H1 (cell line): ENCODE measurements at regions not wholly inside any gene's neighbourhood (a gene's known extent, or its start where the extent isn't known, plus 50 kb on each side); places are given as distances from the start of the nearest gene placed in this dataset.

Experiments
- BCL11A ChIP-seq, 2 experiments: IDR thresholded peaks; one replicate each; pipeline ENCODE4 v1.6.1; 2011; ENCODE audit warnings: low read depth in 2 of 2, low read length in 2 of 2, mild to moderate bottlenecking in 2 of 2
- CHD1 ChIP-seq: IDR thresholded peaks from 2 replicates; pipeline ENCODE4 v1.6.1; 2012; ENCODE audit warnings: low read depth, low read length, improper control_type of control experiment
- CHD2 ChIP-seq: IDR thresholded peaks from 2 replicates; pipeline ENCODE4 v1.6.1; 2012; ENCODE audit warnings: low read length, improper control_type of control experiment
- HDAC2 ChIP-seq, 2 experiments: fragments of 300-600 bp in 1 of 2; sonication (generic) in 1 of 2; IDR thresholded peaks; 2 replicates each; pipeline ENCODE4 v1.6.1; 2011 to 2012; ENCODE audit warnings: low read depth in 2 of 2, low read length in 2 of 2, mild to moderate bottlenecking in 2 of 2, moderate library complexity in 2 of 2, borderline replicate concordance in 1 of 2, inconsistent platforms in 1 of 2
- KDM5A ChIP-seq: fragments of 200-600 bp; IDR thresholded peaks from 2 replicates; pipeline ENCODE4 v1.7.1; 2012; ENCODE audit warnings: mild to moderate bottlenecking, low read length, inconsistent platforms, mixed read lengths
- RAD21 ChIP-seq, 2 experiments: IDR thresholded peaks in 1 of 2; conservative IDR thresholded peaks in 1 of 2; 2 replicates each; pipeline ENCODE4 v1.6.1; 2011; ENCODE audit warnings: low read depth in 2 of 2, low read length in 2 of 2, improper control_type of control experiment in 1 of 2, inconsistent platforms in 1 of 2, mild to moderate bottlenecking in 1 of 2, moderate library complexity in 1 of 2
- SRF ChIP-seq: IDR thresholded peaks from 2 replicates; pipeline ENCODE4 v1.6.1; 2011; ENCODE audit warnings: mild to moderate bottlenecking, low read depth, low read length, moderate library complexity
- YY1 ChIP-seq: IDR thresholded peaks from 2 replicates; pipeline ENCODE4 v1.6.1; 2011; ENCODE audit warnings: low read depth, mild to moderate bottlenecking, low read length
- TF ChIP-seq, protein P1 (sequence below): fragments of 300-600 bp; sonication (generic); IDR thresholded peaks from 2 replicates; pipeline ENCODE4 v1.7.1; 2012; ENCODE audit warnings: low read length, moderate library complexity, mild to moderate bottlenecking, inconsistent platforms; ENCODE audit not compliant: insufficient replicate concordance

DNA sequence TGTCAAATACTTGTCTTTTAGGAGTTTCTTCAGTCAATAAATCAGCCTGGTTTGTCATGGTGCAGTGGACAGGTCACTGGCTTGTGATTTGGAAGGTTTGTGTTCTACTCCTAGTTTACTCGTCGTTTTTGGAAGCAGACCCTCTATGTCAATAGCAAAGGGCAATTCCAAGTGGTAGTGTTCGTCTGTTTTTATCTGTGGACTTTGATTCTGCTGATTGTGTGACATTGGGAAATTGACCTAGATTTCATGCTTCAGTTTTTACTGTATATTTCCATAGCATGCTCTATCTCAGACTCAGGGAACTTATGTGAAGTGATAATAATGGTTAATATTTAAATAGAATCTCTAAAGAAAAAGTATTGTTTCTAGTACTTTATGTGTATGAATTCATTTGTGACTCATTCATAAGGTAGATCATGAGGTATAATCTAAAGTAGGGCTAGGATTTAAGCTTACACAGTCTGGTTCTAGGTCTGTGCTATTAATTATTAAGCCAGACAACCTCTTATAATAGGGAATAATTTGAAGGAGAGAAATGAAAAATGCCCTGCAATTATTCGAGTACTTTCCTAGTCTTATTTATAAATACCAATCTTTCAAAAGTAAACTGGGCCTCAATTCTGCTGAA, 198.1 kb downstream of the REEP3 start (continued):
- TF ChIP-seq, protein P1, sequence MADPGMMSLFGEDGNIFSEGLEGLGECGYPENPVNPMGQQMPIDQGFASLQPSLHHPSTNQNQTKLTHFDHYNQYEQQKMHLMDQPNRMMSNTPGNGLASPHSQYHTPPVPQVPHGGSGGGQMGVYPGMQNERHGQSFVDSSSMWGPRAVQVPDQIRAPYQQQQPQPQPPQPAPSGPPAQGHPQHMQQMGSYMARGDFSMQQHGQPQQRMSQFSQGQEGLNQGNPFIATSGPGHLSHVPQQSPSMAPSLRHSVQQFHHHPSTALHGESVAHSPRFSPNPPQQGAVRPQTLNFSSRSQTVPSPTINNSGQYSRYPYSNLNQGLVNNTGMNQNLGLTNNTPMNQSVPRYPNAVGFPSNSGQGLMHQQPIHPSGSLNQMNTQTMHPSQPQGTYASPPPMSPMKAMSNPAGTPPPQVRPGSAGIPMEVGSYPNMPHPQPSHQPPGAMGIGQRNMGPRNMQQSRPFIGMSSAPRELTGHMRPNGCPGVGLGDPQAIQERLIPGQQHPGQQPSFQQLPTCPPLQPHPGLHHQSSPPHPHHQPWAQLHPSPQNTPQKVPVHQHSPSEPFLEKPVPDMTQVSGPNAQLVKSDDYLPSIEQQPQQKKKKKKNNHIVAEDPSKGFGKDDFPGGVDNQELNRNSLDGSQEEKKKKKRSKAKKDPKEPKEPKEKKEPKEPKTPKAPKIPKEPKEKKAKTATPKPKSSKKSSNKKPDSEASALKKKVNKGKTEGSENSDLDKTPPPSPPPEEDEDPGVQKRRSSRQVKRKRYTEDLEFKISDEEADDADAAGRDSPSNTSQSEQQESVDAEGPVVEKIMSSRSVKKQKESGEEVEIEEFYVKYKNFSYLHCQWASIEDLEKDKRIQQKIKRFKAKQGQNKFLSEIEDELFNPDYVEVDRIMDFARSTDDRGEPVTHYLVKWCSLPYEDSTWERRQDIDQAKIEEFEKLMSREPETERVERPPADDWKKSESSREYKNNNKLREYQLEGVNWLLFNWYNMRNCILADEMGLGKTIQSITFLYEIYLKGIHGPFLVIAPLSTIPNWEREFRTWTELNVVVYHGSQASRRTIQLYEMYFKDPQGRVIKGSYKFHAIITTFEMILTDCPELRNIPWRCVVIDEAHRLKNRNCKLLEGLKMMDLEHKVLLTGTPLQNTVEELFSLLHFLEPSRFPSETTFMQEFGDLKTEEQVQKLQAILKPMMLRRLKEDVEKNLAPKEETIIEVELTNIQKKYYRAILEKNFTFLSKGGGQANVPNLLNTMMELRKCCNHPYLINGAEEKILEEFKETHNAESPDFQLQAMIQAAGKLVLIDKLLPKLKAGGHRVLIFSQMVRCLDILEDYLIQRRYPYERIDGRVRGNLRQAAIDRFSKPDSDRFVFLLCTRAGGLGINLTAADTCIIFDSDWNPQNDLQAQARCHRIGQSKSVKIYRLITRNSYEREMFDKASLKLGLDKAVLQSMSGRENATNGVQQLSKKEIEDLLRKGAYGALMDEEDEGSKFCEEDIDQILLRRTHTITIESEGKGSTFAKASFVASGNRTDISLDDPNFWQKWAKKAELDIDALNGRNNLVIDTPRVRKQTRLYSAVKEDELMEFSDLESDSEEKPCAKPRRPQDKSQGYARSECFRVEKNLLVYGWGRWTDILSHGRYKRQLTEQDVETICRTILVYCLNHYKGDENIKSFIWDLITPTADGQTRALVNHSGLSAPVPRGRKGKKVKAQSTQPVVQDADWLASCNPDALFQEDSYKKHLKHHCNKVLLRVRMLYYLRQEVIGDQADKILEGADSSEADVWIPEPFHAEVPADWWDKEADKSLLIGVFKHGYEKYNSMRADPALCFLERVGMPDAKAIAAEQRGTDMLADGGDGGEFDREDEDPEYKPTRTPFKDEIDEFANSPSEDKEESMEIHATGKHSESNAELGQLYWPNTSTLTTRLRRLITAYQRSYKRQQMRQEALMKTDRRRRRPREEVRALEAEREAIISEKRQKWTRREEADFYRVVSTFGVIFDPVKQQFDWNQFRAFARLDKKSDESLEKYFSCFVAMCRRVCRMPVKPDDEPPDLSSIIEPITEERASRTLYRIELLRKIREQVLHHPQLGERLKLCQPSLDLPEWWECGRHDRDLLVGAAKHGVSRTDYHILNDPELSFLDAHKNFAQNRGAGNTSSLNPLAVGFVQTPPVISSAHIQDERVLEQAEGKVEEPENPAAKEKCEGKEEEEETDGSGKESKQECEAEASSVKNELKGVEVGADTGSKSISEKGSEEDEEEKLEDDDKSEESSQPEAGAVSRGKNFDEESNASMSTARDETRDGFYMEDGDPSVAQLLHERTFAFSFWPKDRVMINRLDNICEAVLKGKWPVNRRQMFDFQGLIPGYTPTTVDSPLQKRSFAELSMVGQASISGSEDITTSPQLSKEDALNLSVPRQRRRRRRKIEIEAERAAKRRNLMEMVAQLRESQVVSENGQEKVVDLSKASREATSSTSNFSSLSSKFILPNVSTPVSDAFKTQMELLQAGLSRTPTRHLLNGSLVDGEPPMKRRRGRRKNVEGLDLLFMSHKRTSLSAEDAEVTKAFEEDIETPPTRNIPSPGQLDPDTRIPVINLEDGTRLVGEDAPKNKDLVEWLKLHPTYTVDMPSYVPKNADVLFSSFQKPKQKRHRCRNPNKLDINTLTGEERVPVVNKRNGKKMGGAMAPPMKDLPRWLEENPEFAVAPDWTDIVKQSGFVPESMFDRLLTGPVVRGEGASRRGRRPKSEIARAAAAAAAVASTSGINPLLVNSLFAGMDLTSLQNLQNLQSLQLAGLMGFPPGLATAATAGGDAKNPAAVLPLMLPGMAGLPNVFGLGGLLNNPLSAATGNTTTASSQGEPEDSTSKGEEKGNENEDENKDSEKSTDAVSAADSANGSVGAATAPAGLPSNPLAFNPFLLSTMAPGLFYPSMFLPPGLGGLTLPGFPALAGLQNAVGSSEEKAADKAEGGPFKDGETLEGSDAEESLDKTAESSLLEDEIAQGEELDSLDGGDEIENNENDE = no peak
- TF ChIP-seq YY1 (no peak), SRF (no peak), CHD2 (no peak), CHD1 (no peak), BCL11A (IDR thresholded peaks at IDR 0.05; ENCODE audit: low read depth in 2 of 2, low read length in 2 of 2) (no peak), RAD21 (IDR thresholded peaks at IDR 0.05 in 1 of 2, conservative IDR thresholded peaks at IDR 0.05 in 1 of 2; ENCODE audit: low read depth in 2 of 2, low read length in 2 of 2) (no peak), KDM5A (no peak), HDAC2 (IDR thresholded peaks at IDR 0.05; ENCODE audit: borderline replicate concordance in 1 of 2, low read depth in 2 of 2, low read length in 2 of 2) (no peak)
